ENCODE measurements at regions not wholly inside any gene's neighbourhood (a gene's known extent, or its start where the extent isn't known, plus 50 kb on each side); places are given as distances from the start of the nearest gene placed in this dataset.

- no peak for TF ChIP-seq CTCF (IDR thresholded peaks at IDR 0.05)
- no peak for TF ChIP-seq POLR2A (IDR thresholded peaks at IDR 0.05)
Measured at GRCh38 chr7:121633186-121633585, 237.1 kb upstream of the FAM3C start.
